MM.1S (cell line): ENCODE measurements at regions not wholly inside any gene's neighbourhood (a gene's known extent, or its start where the extent isn't known, plus 50 kb on each side); places are given as distances from the start of the nearest gene placed in this dataset.

ENCODE experiments used
- EZH2 ChIP-seq: fragments of 300-600 bp; sonication (generic); optimal IDR thresholded peaks from 2 replicates; pipeline ENCODE3; 2017; ENCODE audit warnings: low read depth, mild to moderate bottlenecking, antibody characterized with exemption, low read length, mixed read lengths
- TF ChIP-seq, protein P1 (sequence below): fragments of 300-600 bp; sonication (generic); IDR thresholded peaks from 2 replicates; pipeline ENCODE4 v1.5.1; 2016; ENCODE audit warnings: antibody characterized with exemption, low read length, mixed read lengths

DNA sequence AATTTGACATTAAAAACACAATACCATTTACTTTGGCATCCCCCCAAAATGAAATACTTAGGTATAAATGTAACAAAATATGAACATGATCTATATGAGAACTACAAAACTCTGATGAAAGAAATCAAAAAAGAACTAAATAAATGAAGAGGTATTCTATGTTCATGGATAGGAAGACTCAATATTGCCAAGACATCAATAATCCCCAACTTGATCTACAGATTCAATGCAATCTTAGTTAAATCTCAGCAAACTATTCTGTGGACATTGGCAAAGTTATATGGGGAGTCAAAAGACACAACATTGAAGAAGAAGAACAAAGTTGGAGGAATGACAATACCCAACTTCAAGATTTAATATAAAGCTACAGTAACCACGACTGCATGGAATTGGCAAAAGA lies 145.2 kb upstream of the HEY2 start:
- TF ChIP-seq, protein P1, sequence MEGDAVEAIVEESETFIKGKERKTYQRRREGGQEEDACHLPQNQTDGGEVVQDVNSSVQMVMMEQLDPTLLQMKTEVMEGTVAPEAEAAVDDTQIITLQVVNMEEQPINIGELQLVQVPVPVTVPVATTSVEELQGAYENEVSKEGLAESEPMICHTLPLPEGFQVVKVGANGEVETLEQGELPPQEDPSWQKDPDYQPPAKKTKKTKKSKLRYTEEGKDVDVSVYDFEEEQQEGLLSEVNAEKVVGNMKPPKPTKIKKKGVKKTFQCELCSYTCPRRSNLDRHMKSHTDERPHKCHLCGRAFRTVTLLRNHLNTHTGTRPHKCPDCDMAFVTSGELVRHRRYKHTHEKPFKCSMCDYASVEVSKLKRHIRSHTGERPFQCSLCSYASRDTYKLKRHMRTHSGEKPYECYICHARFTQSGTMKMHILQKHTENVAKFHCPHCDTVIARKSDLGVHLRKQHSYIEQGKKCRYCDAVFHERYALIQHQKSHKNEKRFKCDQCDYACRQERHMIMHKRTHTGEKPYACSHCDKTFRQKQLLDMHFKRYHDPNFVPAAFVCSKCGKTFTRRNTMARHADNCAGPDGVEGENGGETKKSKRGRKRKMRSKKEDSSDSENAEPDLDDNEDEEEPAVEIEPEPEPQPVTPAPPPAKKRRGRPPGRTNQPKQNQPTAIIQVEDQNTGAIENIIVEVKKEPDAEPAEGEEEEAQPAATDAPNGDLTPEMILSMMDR, result no peak
- TF ChIP-seq EZH2, result no peak
